ENCODE measurements at regions not wholly inside any gene's neighbourhood (a gene's known extent, or its start where the extent isn't known, plus 50 kb on each side); places are given as distances from the start of the nearest gene placed in this dataset.

- Mint-ChIP-seq H3K27me3 (ENCODE audit: low read depth) (peaks cover 8% of the 10 kb centered on the region), H3K4me1 (peaks cover 29% of the 10 kb centered on the region in 2 experiments), H3K9me3 (no peaks in the 10 kb centered on the region; a peak in 1 of 5 replicates), H3K27ac (no peak overlapping the region), H3K36me3 (ENCODE audit: insufficient read depth in 1 of 3, low read depth in 3 of 3) (no peaks in the 10 kb centered on the region), H3K4me3 (no peak overlapping the region)
- no peak overlapping the region for H2AK5ac ChIP-seq (ENCODE audit: insufficient read length, low read length)
- peaks cover 14% of the 10 kb centered on the region for H3K4me1 ChIP-seq (ENCODE audit: insufficient read depth, low read length)
- no peak overlapping the region for H3K56ac ChIP-seq (ENCODE audit: insufficient read length, low read depth, low read length)
- no peaks in the 10 kb centered on the region for H3K9me3 ChIP-seq (ENCODE audit: control insufficient read depth, low read depth, low read length)
- no peak overlapping the region for H3K18ac ChIP-seq (ENCODE audit: insufficient read length, low read depth, low read length)
- no peaks in the 10 kb centered on the region for H3K79me1 ChIP-seq (ENCODE audit: insufficient read depth, low read depth, low read length, poor library complexity, severe bottlenecking)
- WGBS (ENCODE audit: extremely low coverage, insufficient read length, low lambda C conversion rate), result no CpG with 5 or more reads among the region's 3 CpGs
- no peak overlapping the region for H4K91ac ChIP-seq (ENCODE audit: insufficient read length, low read depth, low read length)
- H2BK5ac ChIP-seq (ENCODE audit: insufficient read length, low read length), result no peak overlapping the region
- no peak overlapping the region for H2BK20ac ChIP-seq (ENCODE audit: low read depth, low read length, poor library complexity, severe bottlenecking)
- no peak overlapping the region for H3K14ac ChIP-seq (ENCODE audit: insufficient read depth, low read length)
- H3K9ac ChIP-seq (ENCODE audit: extremely low read depth, insufficient read length, low read length), result no peak overlapping the region
- H3K27me3 ChIP-seq (ENCODE audit: insufficient read depth, low read length), result no peaks in the 10 kb centered on the region
- H2AFZ ChIP-seq (ENCODE audit: low read length), result no peak overlapping the region
- H3K27ac ChIP-seq (ENCODE audit: insufficient read length, low read depth, low read length), result no peak overlapping the region
- no peak overlapping the region for H3K23ac ChIP-seq (ENCODE audit: insufficient read length, low read depth, low read length)
- H3T11ph ChIP-seq (ENCODE audit: low read length), result no peak overlapping the region
- H3K4ac ChIP-seq (ENCODE audit: low read depth, low read length), result no peak overlapping the region
- H3K79me2 ChIP-seq (ENCODE audit: insufficient read depth, low read length), result no peaks in the 10 kb centered on the region
- no peak for DNase-seq
- H4K5ac ChIP-seq (ENCODE audit: insufficient read length, low read depth, low read length), result no peak overlapping the region
- no peak overlapping the region for H2BK120ac ChIP-seq (ENCODE audit: low read depth, low read length, poor library complexity, severe bottlenecking)
- no peak for TF ChIP-seq CTCF (conservative IDR thresholded peaks at IDR 0.05)
- H4K8ac ChIP-seq (replicated peaks; ENCODE audit: insufficient read length, low read depth, low read length), result no peak overlapping the region
- H3K4me2 ChIP-seq (ENCODE audit: insufficient read depth, insufficient read length, low read length), result no peak overlapping the region
- H2BK12ac ChIP-seq (ENCODE audit: insufficient read length, low read depth, low read length), result no peak overlapping the region
- no peaks in the 10 kb centered on the region for H3K23me2 ChIP-seq (ENCODE audit: insufficient read length, low read depth, low read length, poor library complexity, severe bottlenecking)
- H2BK15ac ChIP-seq (ENCODE audit: low read depth, low read length), result no peak overlapping the region
- no peaks in the 10 kb centered on the region for H4K20me1 ChIP-seq (ENCODE audit: control insufficient read depth, insufficient read depth, insufficient read length)
Measured at GRCh38 chr3:72483554-72484104, 364.6 kb downstream of the SHQ1 start.

Measured in H9 (cell line).